ENCODE measurements at regions not wholly inside any gene's neighbourhood (a gene's known extent, or its start where the extent isn't known, plus 50 kb on each side); places are given as distances from the start of the nearest gene placed in this dataset.
A peak's percentile ranks its signal among the peaks of the same experiment; 100 is the strongest.

DNA sequence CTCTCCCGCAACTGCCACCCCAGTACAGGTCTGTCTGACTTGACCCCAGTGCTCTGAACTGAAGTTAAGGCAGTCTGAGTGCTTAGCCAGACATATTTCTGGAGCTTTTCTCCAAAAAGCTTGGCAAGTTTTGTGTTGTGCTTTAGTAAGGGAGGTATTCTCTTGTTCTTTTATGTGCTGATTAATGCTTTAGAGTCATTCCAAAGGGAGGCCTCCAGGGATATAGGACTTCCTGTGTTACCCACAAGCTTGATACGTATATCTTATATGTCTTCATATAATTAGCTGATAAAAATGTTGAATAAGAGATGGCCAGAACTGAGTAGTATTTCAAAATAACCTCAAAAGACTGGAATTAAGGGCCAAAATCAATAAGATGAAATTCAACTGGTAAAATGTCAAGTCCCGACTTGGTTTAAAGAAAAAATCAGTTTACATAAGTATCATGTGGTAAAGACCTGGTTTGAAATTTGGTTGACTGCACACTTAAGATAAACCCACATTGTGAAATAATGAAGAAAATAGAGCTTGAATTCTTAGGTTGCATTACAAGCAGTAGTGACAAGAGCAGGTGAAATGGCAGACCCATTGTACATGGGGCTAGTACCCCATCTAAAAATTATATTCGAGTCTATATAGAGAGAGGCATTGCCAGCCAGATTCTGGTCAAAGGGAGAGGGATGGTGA lies 226.9 kb downstream of the SNX19 start:
- no peak overlapping the region for H3K9ac ChIP-seq (ENCODE audit: insufficient read length)
- peak overlapping the region; percentile 32; the same call in 1 of the 2 replicates for H3K4me3 ChIP-seq
- H3K27ac ChIP-seq = peak overlapping the region; percentile 83; the same call in 1 of the 2 replicates
- DNase-seq (ENCODE audit: low read depth, low spot score) = peak; percentile 48
- TF ChIP-seq EZH2 (IDR thresholded peaks at IDR 0.05) = no peak
- TF ChIP-seq FOXP2 (optimal IDR thresholded peaks at IDR 0.05; ENCODE audit: control extremely low read depth, extremely low read length, insufficient read depth) = no peak
- no peak for TF ChIP-seq POLR2AphosphoS5 (IDR thresholded peaks at IDR 0.05; ENCODE audit: borderline replicate concordance, low read depth, low read length)
- H3K9me3 ChIP-seq (ENCODE audit: low read depth, low read length) = peaks cover 3% of the 10 kb centered on the region; the same call in 1 of the 2 replicates
- H3K36me3 ChIP-seq (ENCODE audit: insufficient read depth, low read length) = no peaks in the 10 kb centered on the region

DNA sequence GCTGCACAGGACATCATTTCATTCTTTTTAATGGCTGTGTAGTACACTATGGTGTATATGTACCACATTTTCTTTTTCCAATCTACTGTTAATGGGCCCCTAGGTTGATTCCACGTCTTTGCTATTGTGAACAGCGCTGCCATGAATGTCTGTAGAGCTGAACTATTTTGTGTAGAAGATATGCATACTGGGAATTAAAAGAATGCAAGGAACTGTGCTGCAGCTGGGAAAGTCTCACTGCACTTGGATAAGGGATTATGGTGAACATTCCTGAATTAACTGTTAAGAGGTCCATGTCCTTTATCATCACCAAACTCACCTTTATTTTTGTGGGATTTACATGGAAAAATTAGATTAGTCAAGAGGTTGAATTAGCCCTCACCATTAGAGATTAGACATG lies 224.7 kb downstream of the SNX19 start:
- TF ChIP-seq POLR2AphosphoS5 (IDR thresholded peaks at IDR 0.05; ENCODE audit: borderline replicate concordance, low read depth, low read length) (no peak), FOXP2 (optimal IDR thresholded peaks at IDR 0.05; ENCODE audit: control extremely low read depth, extremely low read length, insufficient read depth) (no peak), EZH2 (IDR thresholded peaks at IDR 0.05) (no peak)
- Histone ChIP-seq H3K9me3 (ENCODE audit: low read depth, low read length) (no peaks in the 10 kb centered on the region), H3K4me3 (no peak overlapping the region), H3K36me3 (ENCODE audit: insufficient read depth, low read length) (no peaks in the 10 kb centered on the region), H3K27ac (no peak overlapping the region), H3K9ac (ENCODE audit: insufficient read length) (no peak overlapping the region)
- DNase-seq (ENCODE audit: low read depth, low spot score) = no peak

DNA sequence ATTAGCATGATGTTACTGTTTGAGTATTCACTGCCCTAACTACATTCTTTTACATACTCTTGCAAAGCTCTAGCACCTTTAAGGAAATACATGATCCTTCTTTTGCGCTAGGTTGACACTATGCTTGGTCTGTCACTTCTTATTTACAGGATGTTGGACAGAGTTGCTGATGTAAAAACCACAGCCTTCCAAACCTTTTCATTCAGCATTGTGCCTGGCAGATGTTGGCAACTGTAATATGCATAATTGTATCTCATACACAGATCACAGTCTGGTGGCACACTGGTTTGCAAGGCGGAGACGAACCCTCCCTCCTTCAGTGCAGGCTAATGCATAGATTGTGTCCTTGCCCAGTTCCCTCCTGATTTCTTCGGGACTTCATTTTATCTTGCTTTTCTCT lies 224.1 kb downstream of the SNX19 start:
- TF ChIP-seq EZH2 (IDR thresholded peaks at IDR 0.05) (no peak), POLR2AphosphoS5 (IDR thresholded peaks at IDR 0.05; ENCODE audit: borderline replicate concordance, low read depth, low read length) (no peak), FOXP2 (optimal IDR thresholded peaks at IDR 0.05; ENCODE audit: control extremely low read depth, extremely low read length, insufficient read depth) (no peak)
- Histone ChIP-seq H3K4me3 (no peak overlapping the region), H3K9ac (ENCODE audit: insufficient read length) (no peak overlapping the region), H3K9me3 (ENCODE audit: low read depth, low read length) (no peaks in the 10 kb centered on the region), H3K27ac (no peak overlapping the region), H3K36me3 (ENCODE audit: insufficient read depth, low read length) (no peaks in the 10 kb centered on the region)
- DNase-seq (ENCODE audit: low read depth, low spot score) = no peak

DNA sequence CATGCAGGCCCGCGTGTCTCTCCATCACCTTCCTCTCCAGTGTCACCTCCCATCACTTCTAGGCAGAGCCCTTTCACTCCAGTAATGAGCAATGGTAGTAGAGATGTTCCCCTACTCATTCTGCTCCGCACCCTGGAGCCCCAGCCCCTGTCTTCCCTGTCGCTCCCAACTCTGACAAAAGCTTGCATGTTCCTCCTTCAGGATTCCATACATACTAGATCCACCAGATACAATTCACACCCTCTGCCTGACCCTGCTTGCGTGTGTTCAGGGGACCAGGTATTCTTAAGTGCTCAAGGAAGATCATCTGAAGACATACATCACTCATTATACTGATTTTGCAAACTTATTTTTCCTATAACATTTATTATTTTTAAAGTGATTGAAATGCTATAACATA lies 222.7 kb downstream of the SNX19 start:
- no peak for DNase-seq (ENCODE audit: low read depth, low spot score)
- Histone ChIP-seq H3K27ac (no peak overlapping the region), H3K36me3 (ENCODE audit: insufficient read depth, low read length) (no peaks in the 10 kb centered on the region), H3K9me3 (ENCODE audit: low read depth, low read length) (no peaks in the 10 kb centered on the region), H3K4me3 (no peak overlapping the region), H3K9ac (ENCODE audit: insufficient read length) (no peak overlapping the region)
- TF ChIP-seq POLR2AphosphoS5 (IDR thresholded peaks at IDR 0.05; ENCODE audit: borderline replicate concordance, low read depth, low read length) = no peak
- TF ChIP-seq EZH2 (IDR thresholded peaks at IDR 0.05) = no peak
- TF ChIP-seq FOXP2 (optimal IDR thresholded peaks at IDR 0.05; ENCODE audit: control extremely low read depth, extremely low read length, insufficient read depth) = no peak

DNA sequence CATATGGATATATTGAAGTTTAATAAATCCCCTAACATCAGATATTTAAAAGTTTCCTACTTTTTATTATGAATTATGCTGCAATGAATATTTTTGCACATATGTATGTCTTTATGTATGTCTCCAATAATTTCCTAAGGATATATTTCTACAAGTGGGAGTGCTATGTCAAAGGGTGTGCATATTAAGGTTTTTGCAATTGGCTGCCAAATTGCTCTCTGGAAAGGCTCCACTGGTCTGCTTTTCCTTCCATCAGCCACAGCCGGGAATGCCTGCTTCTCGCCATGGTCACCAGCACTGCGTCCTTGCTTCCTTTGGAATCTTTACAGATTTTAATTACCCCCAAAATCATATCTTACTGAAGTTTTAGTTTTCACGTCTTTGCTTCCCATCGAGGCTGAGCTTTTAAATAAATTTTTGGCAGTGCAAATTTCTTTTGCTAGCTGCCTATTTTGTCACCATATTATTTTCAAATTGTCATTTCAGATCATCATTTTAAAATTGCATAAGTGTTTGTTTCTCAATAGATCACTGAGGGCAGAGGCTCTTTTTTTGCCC lies 221.7 kb downstream of the SNX19 start:
- TF ChIP-seq EZH2 (IDR thresholded peaks at IDR 0.05) (no peak), FOXP2 (optimal IDR thresholded peaks at IDR 0.05; ENCODE audit: control extremely low read depth, extremely low read length, insufficient read depth) (no peak), POLR2AphosphoS5 (IDR thresholded peaks at IDR 0.05; ENCODE audit: borderline replicate concordance, low read depth, low read length) (no peak)
- no peaks in the 10 kb centered on the region for H3K9me3 ChIP-seq (ENCODE audit: low read depth, low read length)
- H3K4me3 ChIP-seq = no peak overlapping the region
- no peak for DNase-seq (ENCODE audit: low read depth, low spot score)
- no peaks in the 10 kb centered on the region for H3K36me3 ChIP-seq (ENCODE audit: insufficient read depth, low read length)
- no peak overlapping the region for H3K9ac ChIP-seq (ENCODE audit: insufficient read length)
- no peak overlapping the region for H3K27ac ChIP-seq

DNA sequence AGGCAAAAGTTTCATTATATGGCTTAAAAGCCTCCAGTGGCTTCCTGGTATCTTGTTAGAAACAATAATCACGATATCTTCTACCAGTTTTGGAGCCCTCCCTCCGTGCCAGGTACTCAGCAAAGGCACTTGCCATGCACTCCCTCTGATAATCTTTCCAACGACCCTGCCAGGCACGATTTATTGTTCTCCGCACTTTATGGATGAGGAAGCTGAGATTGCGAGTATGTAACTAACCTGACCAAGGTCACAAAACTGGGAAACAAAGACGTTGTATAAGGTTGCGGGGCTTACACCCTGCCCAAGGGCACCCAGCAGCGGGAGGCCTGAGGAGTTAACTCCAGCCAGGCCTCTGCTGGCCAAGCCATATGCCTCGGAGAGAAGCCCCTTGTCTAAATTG lies 218.1 kb downstream of the SNX19 start:
- Histone ChIP-seq H3K9ac (ENCODE audit: insufficient read length) (no peak overlapping the region), H3K4me3 (no peak overlapping the region), H3K36me3 (ENCODE audit: insufficient read depth, low read length) (no peaks in the 10 kb centered on the region), H3K27ac (no peak overlapping the region), H3K9me3 (ENCODE audit: low read depth, low read length) (no peaks in the 10 kb centered on the region)
- TF ChIP-seq POLR2AphosphoS5 (IDR thresholded peaks at IDR 0.05; ENCODE audit: borderline replicate concordance, low read depth, low read length) (no peak), EZH2 (IDR thresholded peaks at IDR 0.05) (no peak), FOXP2 (optimal IDR thresholded peaks at IDR 0.05; ENCODE audit: control extremely low read depth, extremely low read length, insufficient read depth) (no peak)
- no peak for DNase-seq (ENCODE audit: low read depth, low spot score)

DNA sequence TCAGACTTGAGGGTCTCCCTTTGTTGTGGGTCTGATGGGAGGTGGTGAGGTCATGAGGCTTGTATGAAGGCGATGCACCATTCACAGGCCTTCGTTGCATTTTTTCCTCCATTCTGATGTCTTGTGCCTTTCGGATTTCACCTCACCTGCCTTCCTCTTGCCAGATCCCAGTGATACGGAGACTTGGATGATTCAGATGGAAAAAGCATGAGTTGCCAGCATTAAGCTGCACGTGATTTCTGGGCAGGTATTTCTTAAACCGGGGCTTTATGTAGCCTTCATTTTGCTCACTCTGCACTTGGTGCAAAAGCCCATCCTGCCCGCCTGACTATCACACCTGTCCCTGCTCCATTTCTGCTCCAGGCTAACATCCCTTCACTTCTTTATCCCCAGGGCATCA lies 216.7 kb downstream of the SNX19 start:
- H3K36me3 ChIP-seq (ENCODE audit: insufficient read depth, low read length) = no peaks in the 10 kb centered on the region
- DNase-seq (ENCODE audit: low read depth, low spot score) = no peak
- H3K9me3 ChIP-seq (ENCODE audit: low read depth, low read length) = no peaks in the 10 kb centered on the region
- H3K27ac ChIP-seq = no peak overlapping the region
- no peak overlapping the region for H3K9ac ChIP-seq (ENCODE audit: insufficient read length)
- no peak overlapping the region for H3K4me3 ChIP-seq
- TF ChIP-seq FOXP2 (optimal IDR thresholded peaks at IDR 0.05; ENCODE audit: control extremely low read depth, extremely low read length, insufficient read depth) (no peak), EZH2 (IDR thresholded peaks at IDR 0.05) (no peak), POLR2AphosphoS5 (IDR thresholded peaks at IDR 0.05; ENCODE audit: borderline replicate concordance, low read depth, low read length) (no peak)

DNA sequence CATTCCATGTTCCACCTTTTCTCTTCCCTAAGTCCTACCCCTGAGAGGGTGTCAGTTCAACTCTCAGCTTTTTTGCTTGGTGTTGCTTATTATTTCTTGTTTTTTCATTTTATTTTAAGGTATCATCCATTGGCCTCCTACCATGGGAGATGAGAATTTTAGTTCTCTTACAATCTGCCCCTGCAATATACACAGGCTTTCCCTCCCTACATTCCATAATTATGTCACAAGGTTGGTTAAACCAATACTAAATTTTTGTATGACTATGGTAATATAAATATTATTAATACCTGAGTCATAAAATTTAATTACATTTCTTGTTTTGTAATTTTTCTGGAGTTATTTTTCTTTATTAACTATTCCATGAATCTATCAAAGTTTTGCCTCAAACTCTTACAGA lies 216.2 kb downstream of the SNX19 start:
- no peaks in the 10 kb centered on the region for H3K9me3 ChIP-seq (ENCODE audit: low read depth, low read length)
- H3K9ac ChIP-seq (ENCODE audit: insufficient read length) = no peak overlapping the region
- no peak for TF ChIP-seq POLR2AphosphoS5 (IDR thresholded peaks at IDR 0.05; ENCODE audit: borderline replicate concordance, low read depth, low read length)
- TF ChIP-seq FOXP2 (optimal IDR thresholded peaks at IDR 0.05; ENCODE audit: control extremely low read depth, extremely low read length, insufficient read depth) = no peak
- no peak for TF ChIP-seq EZH2 (IDR thresholded peaks at IDR 0.05)
- no peak overlapping the region for H3K27ac ChIP-seq
- H3K4me3 ChIP-seq = no peak overlapping the region
- DNase-seq (ENCODE audit: low read depth, low spot score) = no peak
- no peaks in the 10 kb centered on the region for H3K36me3 ChIP-seq (ENCODE audit: insufficient read depth, low read length)
